HepG2 (cell line): ENCODE measurements at regions not wholly inside any gene's neighbourhood (a gene's known extent, or its start where the extent isn't known, plus 50 kb on each side); places are given as distances from the start of the nearest gene placed in this dataset.

Experiments
- GABPA ChIP-seq, 2 experiments: IDR thresholded peaks; 2 replicates each; pipeline ENCODE4 v1.6.1; 2011 to 2016; ENCODE audit warnings: low read depth in 2 of 2, low read length in 1 of 2, missing biosample characterization in 1 of 2, missing genetic modification characterization in 1 of 2
- GLMP ChIP-seq: sonication (generic); formaldehyde crosslinking; IDR thresholded peaks from 2 replicates; pipeline ENCODE4 v1.9.0; 2021; ENCODE audit warnings: missing genetic modification reagents, mild to moderate bottlenecking, borderline replicate concordance
- IKZF5 ChIP-seq: IDR thresholded peaks from 2 replicates; pipeline ENCODE4 v1.6.1; 2018; ENCODE audit warnings: missing genetic modification reagents, mild to moderate bottlenecking, missing compliant biosample characterization
- KIAA2018 ChIP-seq: sonication (generic); formaldehyde crosslinking; IDR thresholded peaks from 2 replicates; pipeline ENCODE4 v1.5.0; 2020; ENCODE audit warnings: mild to moderate bottlenecking, missing genetic modification reagents, borderline replicate concordance
- NFE2 ChIP-seq: sonication (generic); formaldehyde crosslinking; IDR thresholded peaks from 2 replicates; pipeline ENCODE4 v1.4.0; 2020; ENCODE audit warnings: missing genetic modification reagents
- PAF1 ChIP-seq: IDR thresholded peaks from 2 replicates; pipeline ENCODE4 v1.6.1; 2016; ENCODE audit warnings: missing genetic modification reagents, missing compliant biosample characterization
- PATZ1 ChIP-seq: sonication (generic); formaldehyde crosslinking; IDR thresholded peaks from 2 replicates; pipeline ENCODE4 v1.4.0; 2020; ENCODE audit warnings: missing genetic modification reagents
- SCMH1 ChIP-seq: sonication (generic); formaldehyde crosslinking; IDR thresholded peaks from 2 replicates; pipeline ENCODE4 v1.9.0; 2021; ENCODE audit warnings: missing genetic modification reagents, mild to moderate bottlenecking, borderline replicate concordance
- TCF7 ChIP-seq: sonication (generic); IDR thresholded peaks from 2 replicates; pipeline ENCODE4 v1.6.1; 2016; ENCODE audit warnings: antibody characterized with exemption, low read depth
- ZIK1 ChIP-seq: sonication (generic); formaldehyde crosslinking; IDR thresholded peaks from 2 replicates; pipeline ENCODE4 v1.5.0; 2020; ENCODE audit warnings: mild to moderate bottlenecking, low read depth, missing genetic modification reagents, borderline replicate concordance
- ZNF446 ChIP-seq: sonication (generic); formaldehyde crosslinking; IDR thresholded peaks from 2 replicates; pipeline ENCODE4 v1.5.0; 2020; ENCODE audit warnings: mild to moderate bottlenecking, missing genetic modification reagents
- ZNF784 ChIP-seq: sonication (generic); formaldehyde crosslinking; IDR thresholded peaks from 2 replicates; pipeline ENCODE4 v1.5.1; 2020; ENCODE audit warnings: missing genetic modification reagents, mild to moderate bottlenecking, borderline replicate concordance
- ZNF850 ChIP-seq: sonication (generic); formaldehyde crosslinking; conservative IDR thresholded peaks from 2 replicates; pipeline ENCODE4 v1.9.0; 2021; ENCODE audit warnings: mild to moderate bottlenecking, missing genetic modification reagents

GRCh38 chr2:224104668-224105386, 65.7 kb upstream of the SERPINE2 start (continued):
- TF ChIP-seq KIAA2018 (no peak), TCF7 (peak; percentile 86), SCMH1 (CRISPR knock-in tag) (no peak), PAF1 (CRISPR knock-in tag) (no peak), ZNF850 (no peak), ZNF784 (CRISPR knock-in tag) (no peak), PATZ1 (CRISPR knock-in tag) (peak; percentile 18; the same call in 1 of the 2 replicates), GLMP (CRISPR knock-in tag) (no peak), ZNF446 (CRISPR knock-in tag) (no peak), IKZF5 (CRISPR knock-in tag) (peak; percentile 75), NFE2 (CRISPR knock-in tag) (no peak), ZIK1 (CRISPR knock-in tag) (no peak), GABPA (IDR thresholded peaks at IDR 0.05; ENCODE audit: low read depth, low read length) (no peak), GABPA (CRISPR knock-in tag; IDR thresholded peaks at IDR 0.05; ENCODE audit: low read depth) (no peak)
